C4-2B (cell line): ENCODE measurements at regions not wholly inside any gene's neighbourhood (a gene's known extent, or its start where the extent isn't known, plus 50 kb on each side); places are given as distances from the start of the nearest gene placed in this dataset.

Experiments
- ZFX ChIP-seq: fragments of 450-650 bp; IDR thresholded peaks from 2 replicates; pipeline ENCODE4 v1.6.1; 2017
- TF ChIP-seq, protein P1 (sequence below): fragments of 450-650 bp; conservative IDR thresholded peaks from 2 replicates; pipeline ENCODE4 v1.5.1; 2017; ENCODE audit warnings: mild to moderate bottlenecking

DNA sequence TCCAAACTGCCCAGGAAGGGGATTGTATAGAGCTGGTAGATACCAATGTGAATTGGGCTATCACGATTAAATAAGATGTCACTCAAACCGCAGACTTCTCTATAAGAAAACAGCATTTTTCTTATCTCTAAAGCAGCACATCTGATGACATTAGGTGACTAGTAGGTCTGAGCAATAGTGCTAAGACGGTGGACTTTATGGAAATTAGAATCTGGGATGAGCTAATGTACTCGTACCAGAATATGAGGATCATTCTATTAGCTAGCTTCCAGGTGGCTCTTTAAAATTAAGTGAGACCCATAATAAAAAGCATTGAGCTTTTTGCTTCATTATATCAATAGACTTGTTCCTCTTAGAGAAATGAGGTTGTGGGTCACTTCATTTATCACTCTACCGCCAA is 130.0 kb upstream of the MC4R start:
- TF ChIP-seq, protein P1, sequence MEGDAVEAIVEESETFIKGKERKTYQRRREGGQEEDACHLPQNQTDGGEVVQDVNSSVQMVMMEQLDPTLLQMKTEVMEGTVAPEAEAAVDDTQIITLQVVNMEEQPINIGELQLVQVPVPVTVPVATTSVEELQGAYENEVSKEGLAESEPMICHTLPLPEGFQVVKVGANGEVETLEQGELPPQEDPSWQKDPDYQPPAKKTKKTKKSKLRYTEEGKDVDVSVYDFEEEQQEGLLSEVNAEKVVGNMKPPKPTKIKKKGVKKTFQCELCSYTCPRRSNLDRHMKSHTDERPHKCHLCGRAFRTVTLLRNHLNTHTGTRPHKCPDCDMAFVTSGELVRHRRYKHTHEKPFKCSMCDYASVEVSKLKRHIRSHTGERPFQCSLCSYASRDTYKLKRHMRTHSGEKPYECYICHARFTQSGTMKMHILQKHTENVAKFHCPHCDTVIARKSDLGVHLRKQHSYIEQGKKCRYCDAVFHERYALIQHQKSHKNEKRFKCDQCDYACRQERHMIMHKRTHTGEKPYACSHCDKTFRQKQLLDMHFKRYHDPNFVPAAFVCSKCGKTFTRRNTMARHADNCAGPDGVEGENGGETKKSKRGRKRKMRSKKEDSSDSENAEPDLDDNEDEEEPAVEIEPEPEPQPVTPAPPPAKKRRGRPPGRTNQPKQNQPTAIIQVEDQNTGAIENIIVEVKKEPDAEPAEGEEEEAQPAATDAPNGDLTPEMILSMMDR: no peak
- no peak for TF ChIP-seq ZFX
